NOMO-1 treated with dmso at 0.1 percent for 144 hours (cell line): ENCODE measurements at regions not wholly inside any gene's neighbourhood (a gene's known extent, or its start where the extent isn't known, plus 50 kb on each side); places are given as distances from the start of the nearest gene placed in this dataset.

Source experiments
- DNase-seq: peaks from one replicate; lab custom pipeline; 2025; ENCODE audit not compliant: unreplicated experiment; lab: John Stamatoyannopoulos, UW

- no peak for DNase-seq
Observed at GRCh38 chr9:690517-691111, 150.9 kb upstream of the DMRT1 start.

GRCh38 chr9:691825-692400 is 149.6 kb upstream of the DMRT1 start:
- DNase-seq, result no peak

GRCh38 chr9:692636-693129 is 148.8 kb upstream of the DMRT1 start:
- DNase-seq, result no peak

- DNase-seq, result no peak
Observed at GRCh38 chr9:693201-694091, 148.1 kb upstream of the DMRT1 start.

- no peak for DNase-seq
Observed at GRCh38 chr9:694092-694402, 147.4 kb upstream of the DMRT1 start.

GRCh38 chr9:694403-695154 is 146.9 kb upstream of the DMRT1 start:
- DNase-seq, result no peak

- no peak for DNase-seq
Observed at GRCh38 chr9:695252-695651, 146.2 kb upstream of the DMRT1 start.

- no peak for DNase-seq
Observed at GRCh38 chr9:696332-697323, 144.9 kb upstream of the DMRT1 start.

- no peak for DNase-seq
Observed at GRCh38 chr9:698276-698675, 143.2 kb upstream of the DMRT1 start.

GRCh38 chr9:698954-699353 is 142.5 kb upstream of the DMRT1 start:
- DNase-seq, result no peak

GRCh38 chr9:699396-699795 is 142.1 kb upstream of the DMRT1 start:
- no peak for DNase-seq

GRCh38 chr9:700365-701282 is 140.9 kb upstream of the DMRT1 start:
- no peak for DNase-seq

GRCh38 chr9:703392-703791 is 138.1 kb upstream of the DMRT1 start:
- DNase-seq, result no peak

GRCh38 chr9:706073-706472 is 135.4 kb upstream of the DMRT1 start:
- DNase-seq, result no peak

GRCh38 chr9:706606-707459 is 134.7 kb upstream of the DMRT1 start:
- no peak for DNase-seq

- DNase-seq, result no peak
Observed at GRCh38 chr9:708182-708550, 133.3 kb upstream of the DMRT1 start.

GRCh38 chr9:708551-709432 is 132.7 kb upstream of the DMRT1 start:
- no peak for DNase-seq
